A673 (cell line): ENCODE measurements at regions not wholly inside any gene's neighbourhood (a gene's known extent, or its start where the extent isn't known, plus 50 kb on each side); places are given as distances from the start of the nearest gene placed in this dataset.

Experiments
- CTCF ChIP-seq: fragments of 300-800, 200-600 bp; sonication (generic); conservative IDR thresholded peaks from 2 replicates; pipeline ENCODE4 v1.5.1; 2017; ENCODE audit warnings: low read depth, mild to moderate bottlenecking, antibody characterized with exemption, low read length, moderate library complexity, mixed read lengths
- EZH2 ChIP-seq: fragments of 200-600 bp; sonication (generic); IDR thresholded peaks from 2 replicates; pipeline ENCODE4 v1.6.1; 2017; ENCODE audit warnings: borderline replicate concordance, low read depth, mild to moderate bottlenecking, mixed read lengths, antibody characterized with exemption, low read length; ENCODE audit not compliant: poor library complexity, severe bottlenecking

- no peak for TF ChIP-seq CTCF
- no peak for TF ChIP-seq EZH2
Measured at GRCh38 chr6:44511126-44511525, 123.6 kb downstream of the CDC5L start.
